MM.1S (cell line): ENCODE measurements at regions not wholly inside any gene's neighbourhood (a gene's known extent, or its start where the extent isn't known, plus 50 kb on each side); places are given as distances from the start of the nearest gene placed in this dataset.

Experiments
- DNase-seq: peaks from one replicate; pipeline ENCODE4 v3.0.0-alpha.2; 2015
- H2AFZ ChIP-seq: fragments of 300-600 bp; sonication (generic); 2 replicates; pipeline ENCODE4 v1.6.0; 2016; ENCODE audit warnings: antibody characterized with exemption, low read length
- H3F3A ChIP-seq: fragments of 300-600 bp; sonication (generic); 2 replicates; pipeline ENCODE4 v1.6.1; 2016; ENCODE audit warnings: mild to moderate bottlenecking, antibody characterized with exemption, low read length, moderate library complexity, mixed read lengths; ENCODE audit not compliant: insufficient read depth
- H3K27ac ChIP-seq: fragments of 300-600 bp; sonication (generic); 2 replicates; pipeline ENCODE4 v1.5.1; 2016; ENCODE audit warnings: mild to moderate bottlenecking, low read length
- H3K27me3 ChIP-seq: fragments of 300-600 bp; sonication (generic); replicated peaks from 2 replicates; pipeline ENCODE4 v1.6.0; 2016; ENCODE audit warnings: low read length; ENCODE audit not compliant: insufficient read depth
- H3K36me3 ChIP-seq: fragments of 300-600 bp; sonication (generic); replicated peaks from 2 replicates; pipeline ENCODE4 v1.6.1; 2016; ENCODE audit warnings: mild to moderate bottlenecking, low read length, mixed read lengths; ENCODE audit not compliant: insufficient read depth
- H3K4me1 ChIP-seq: fragments of 300-600 bp; sonication (generic); 2 replicates; pipeline ENCODE4 v1.6.1; 2016; ENCODE audit warnings: low read length, mixed read lengths
- H3K4me2 ChIP-seq: fragments of 300-600 bp; sonication (generic); 2 replicates; pipeline ENCODE4 v1.6.0; 2016; ENCODE audit warnings: low read depth, low read length
- H3K4me3 ChIP-seq: fragments of 300-600 bp; sonication (generic); 2 replicates; pipeline ENCODE4 v1.5.1; 2016; ENCODE audit warnings: low read length, mixed read lengths
- H3K79me2 ChIP-seq: fragments of 300-600 bp; sonication (generic); 2 replicates; pipeline ENCODE4 v1.6.1; 2016; ENCODE audit warnings: mixed run types, low read length, mixed read lengths
- H3K9ac ChIP-seq: fragments of 300-600 bp; sonication (generic); 2 replicates; pipeline ENCODE4 v1.6.1; 2016; ENCODE audit warnings: low read length, mixed read lengths
- H3K9me2 ChIP-seq: fragments of 300-600 bp; sonication (generic); replicated peaks from 2 replicates; pipeline ENCODE4 v1.6.1; 2016; ENCODE audit warnings: mild to moderate bottlenecking, low read length, mixed read lengths; ENCODE audit not compliant: insufficient read depth
- H3K9me3 ChIP-seq: fragments of 300-600 bp; sonication (generic); replicated peaks from 2 replicates; pipeline ENCODE4 v1.6.1; 2016; ENCODE audit warnings: mild to moderate bottlenecking, low read length, mixed read lengths; ENCODE audit not compliant: insufficient read depth
- H4K20me1 ChIP-seq: fragments of 300-600 bp; sonication (generic); 2 replicates; pipeline ENCODE4 v1.6.1; 2016; ENCODE audit warnings: mild to moderate bottlenecking, low read length, moderate library complexity, mixed read lengths; ENCODE audit not compliant: insufficient read depth
- EZH2 ChIP-seq: fragments of 300-600 bp; sonication (generic); optimal IDR thresholded peaks from 2 replicates; pipeline ENCODE3; 2017; ENCODE audit warnings: low read depth, mild to moderate bottlenecking, antibody characterized with exemption, low read length, mixed read lengths
- EZH2phosphoT487 ChIP-seq: fragments of 300-600 bp; sonication (generic); IDR thresholded peaks from 2 replicates; pipeline ENCODE4 v1.6.1; 2018; ENCODE audit warnings: antibody characterized with exemption, low read length
- TF ChIP-seq, protein P1 (sequence below): fragments of 300-600 bp; sonication (generic); IDR thresholded peaks from 2 replicates; pipeline ENCODE4 v1.5.1; 2016; ENCODE audit warnings: antibody characterized with exemption, low read length, mixed read lengths

- Histone ChIP-seq H3K27ac (no peak overlapping the region), H3K9ac (no peak overlapping the region), H3K9me2 (no peaks in the 10 kb centered on the region), H3K36me3 (no peaks in the 10 kb centered on the region), H2AFZ (no peak overlapping the region), H3K4me2 (no peak overlapping the region), H3K9me3 (no peaks in the 10 kb centered on the region), H4K20me1 (no peaks in the 10 kb centered on the region), H3K27me3 (no peaks in the 10 kb centered on the region), H3F3A (no peaks in the 10 kb centered on the region), H3K4me3 (no peak overlapping the region), H3K4me1 (no peaks in the 10 kb centered on the region), H3K79me2 (no peaks in the 10 kb centered on the region)
- DNase-seq = no peak
- TF ChIP-seq, protein P1, sequence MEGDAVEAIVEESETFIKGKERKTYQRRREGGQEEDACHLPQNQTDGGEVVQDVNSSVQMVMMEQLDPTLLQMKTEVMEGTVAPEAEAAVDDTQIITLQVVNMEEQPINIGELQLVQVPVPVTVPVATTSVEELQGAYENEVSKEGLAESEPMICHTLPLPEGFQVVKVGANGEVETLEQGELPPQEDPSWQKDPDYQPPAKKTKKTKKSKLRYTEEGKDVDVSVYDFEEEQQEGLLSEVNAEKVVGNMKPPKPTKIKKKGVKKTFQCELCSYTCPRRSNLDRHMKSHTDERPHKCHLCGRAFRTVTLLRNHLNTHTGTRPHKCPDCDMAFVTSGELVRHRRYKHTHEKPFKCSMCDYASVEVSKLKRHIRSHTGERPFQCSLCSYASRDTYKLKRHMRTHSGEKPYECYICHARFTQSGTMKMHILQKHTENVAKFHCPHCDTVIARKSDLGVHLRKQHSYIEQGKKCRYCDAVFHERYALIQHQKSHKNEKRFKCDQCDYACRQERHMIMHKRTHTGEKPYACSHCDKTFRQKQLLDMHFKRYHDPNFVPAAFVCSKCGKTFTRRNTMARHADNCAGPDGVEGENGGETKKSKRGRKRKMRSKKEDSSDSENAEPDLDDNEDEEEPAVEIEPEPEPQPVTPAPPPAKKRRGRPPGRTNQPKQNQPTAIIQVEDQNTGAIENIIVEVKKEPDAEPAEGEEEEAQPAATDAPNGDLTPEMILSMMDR = no peak
- TF ChIP-seq EZH2 (no peak), EZH2phosphoT487 (no peak)
These were observed 776.5 kb downstream of the KCNT2 start for GRCh38 chr1:195831789-195832188.

GRCh38 chr1:195828325-195828724 is 779.9 kb downstream of the KCNT2 start:
- Histone ChIP-seq H3K9me3 (no peaks in the 10 kb centered on the region), H3K79me2 (no peaks in the 10 kb centered on the region), H3K27ac (no peak overlapping the region), H3K27me3 (no peaks in the 10 kb centered on the region), H3K4me2 (no peak overlapping the region), H2AFZ (no peak overlapping the region), H3F3A (no peaks in the 10 kb centered on the region), H3K36me3 (no peaks in the 10 kb centered on the region), H3K9ac (no peak overlapping the region), H3K4me3 (no peak overlapping the region), H4K20me1 (no peaks in the 10 kb centered on the region), H3K4me1 (no peaks in the 10 kb centered on the region), H3K9me2 (no peaks in the 10 kb centered on the region)
- DNase-seq = no peak
- TF ChIP-seq EZH2 (no peak), EZH2phosphoT487 (no peak)
- TF ChIP-seq, protein P1 = no peak

- H3K9ac ChIP-seq = no peak overlapping the region
- no peak overlapping the region for H3K4me3 ChIP-seq
- no peaks in the 10 kb centered on the region for H4K20me1 ChIP-seq
- TF ChIP-seq EZH2phosphoT487 = no peak
- no peaks in the 10 kb centered on the region for H3K79me2 ChIP-seq
- H3F3A ChIP-seq = no peaks in the 10 kb centered on the region
- H3K9me2 ChIP-seq = no peaks in the 10 kb centered on the region
- H3K27ac ChIP-seq = no peak overlapping the region
- H3K4me1 ChIP-seq = no peaks in the 10 kb centered on the region
- no peak for DNase-seq
- H3K36me3 ChIP-seq = no peaks in the 10 kb centered on the region
- no peaks in the 10 kb centered on the region for H3K27me3 ChIP-seq
- H2AFZ ChIP-seq = no peak overlapping the region
- H3K9me3 ChIP-seq = no peaks in the 10 kb centered on the region
- no peak overlapping the region for H3K4me2 ChIP-seq
These were observed 787.3 kb downstream of the KCNT2 start for GRCh38 chr1:195820925-195821324.

GRCh38 chr1:195806060-195806459 is 802.2 kb downstream of the KCNT2 start:
- Histone ChIP-seq H3K9me3 (no peaks in the 10 kb centered on the region), H3K4me1 (no peaks in the 10 kb centered on the region), H3K27ac (no peak overlapping the region), H3F3A (no peaks in the 10 kb centered on the region), H2AFZ (no peak overlapping the region), H3K27me3 (no peaks in the 10 kb centered on the region), H3K79me2 (no peaks in the 10 kb centered on the region), H3K4me3 (no peak overlapping the region), H3K9me2 (no peaks in the 10 kb centered on the region), H3K36me3 (no peaks in the 10 kb centered on the region), H3K4me2 (no peak overlapping the region), H3K9ac (no peak overlapping the region), H4K20me1 (no peaks in the 10 kb centered on the region)
- no peak for DNase-seq
- TF ChIP-seq EZH2phosphoT487 (no peak), EZH2 (no peak)
- TF ChIP-seq, protein P1 = no peak
